K562 (cell line): ENCODE measurements at regions not wholly inside any gene's neighbourhood (a gene's known extent, or its start where the extent isn't known, plus 50 kb on each side); places are given as distances from the start of the nearest gene placed in this dataset.

ENCODE experiments used
- ATAC-seq: fragments of 200-7000 bp; cut with Tn5 transposase; 3 replicates; pipeline ENCODE4 v1.9.1; 2020; ENCODE audit warnings: moderate library complexity
- BruUV-seq: library from RNA; stranded (reverse); fragments of 400-500 nt; replicated peaks from 2 replicates; lab custom pipeline; 2021; lab: Mats Ljungman, UMichigan
- CTCF ChIA-PET: fragments of 300-600 bp; formaldehyde crosslinking; extraction: SDS; loops from one replicate; lab custom pipeline; 2021; ENCODE audit warnings: low intra/inter-chr PET ratio; lab: Yijun Ruan, JAX
- POLR2A ChIA-PET: fragments of 300-600, 350-650 bp; sonication (Branson Sonifier 250); formaldehyde crosslinking; extraction: SDS; loops from one replicate; lab custom pipeline; 2021; ENCODE audit warnings: antibody characterized with exemption, inconsistent platforms; lab: Yijun Ruan, JAX
- DNase-seq, 4 experiments: peaks; one replicate each; pipeline versions ENCODE4 v3.0.0 to v3.0.0-alpha.2; 2011 to 2018; ENCODE audit warnings: low spot score in 3 of 4, mixed read lengths in 3 of 4; ENCODE audit errors: extremely low read depth in 1 of 4
- FAIRE-seq: peaks from 2 replicates; lab custom pipeline; 2011; peaks lifted over from hg19 to GRCh38; lab: Jason Lieb, UNC
- H2AFZ ChIP-seq: 2 replicates; pipeline ENCODE4 v1.6.0; 2011; ENCODE audit warnings: low read depth, low read length, control low read depth, inconsistent platforms
- H3K27ac ChIP-seq: fragments of 200-600 bp; 3 replicates; pipeline ENCODE4 v1.8.0; 2011; ENCODE audit warnings: low read depth, mild to moderate bottlenecking, control low read depth, inconsistent platforms, low read length, moderate library complexity, mixed read lengths; ENCODE audit errors: extremely low read depth
- H3K27me3 ChIP-seq, 2 experiments: fragments of 300-600 bp in 1 of 2; 2 replicates in 1 of 2; 3 replicates in 1 of 2; pipeline versions ENCODE4 v1.6.0 to v1.8.0; 2011; ENCODE audit warnings: inconsistent platforms in 2 of 2, low read length in 2 of 2, mild to moderate bottlenecking in 1 of 2, mixed read lengths in 1 of 2, moderate library complexity in 1 of 2; ENCODE audit not compliant: control insufficient read depth in 2 of 2, insufficient read depth in 2 of 2
- H3K36me3 ChIP-seq: fragments of 300-600 bp; 3 replicates; pipeline ENCODE4 v1.8.0; 2011; ENCODE audit warnings: mild to moderate bottlenecking, low read length, inconsistent platforms; ENCODE audit not compliant: control insufficient read depth, insufficient read depth
- H3K4me1 ChIP-seq, 2 experiments: fragments of 200-600 bp in 1 of 2; replicated peaks in 1 of 2; 2 replicates in 1 of 2; 3 replicates in 1 of 2; pipeline versions ENCODE4 v1.5.1 to v1.8.0; 2011; ENCODE audit warnings: inconsistent platforms in 2 of 2, low read length in 2 of 2, mild to moderate bottlenecking in 1 of 2, mixed read lengths in 1 of 2, moderate library complexity in 1 of 2; ENCODE audit not compliant: control insufficient read depth in 2 of 2, insufficient read depth in 2 of 2
- H3K4me2 ChIP-seq: 2 replicates; pipeline ENCODE4 v1.6.1; 2011; ENCODE audit warnings: low read length, control low read depth, inconsistent platforms, mixed read lengths; ENCODE audit not compliant: insufficient read depth
- H3K4me3 ChIP-seq: fragments of 200-600 bp; sonication (generic), shearing (Covaris generic); 2 replicates; pipeline ENCODE4 v1.5.1; 2016; ENCODE audit warnings: control low read depth, inconsistent platforms
- H3K79me2 ChIP-seq: fragments of 200-600 bp; 3 replicates; pipeline ENCODE4 v1.8.0; 2011; ENCODE audit warnings: low read length, inconsistent platforms; ENCODE audit not compliant: control insufficient read depth, insufficient read depth
- H3K9ac ChIP-seq, 2 experiments: 2 replicates each; pipeline versions ENCODE4 v1.6.0 to v1.6.1; 2011; ENCODE audit warnings: low read depth in 2 of 2, low read length in 2 of 2, control low read depth in 1 of 2, inconsistent platforms in 1 of 2, mild to moderate bottlenecking in 1 of 2, mixed read lengths in 1 of 2; ENCODE audit not compliant: insufficient read depth in 1 of 2
- H3K9me1 ChIP-seq: one replicate; pipeline ENCODE4 v1.6.0; 2011; ENCODE audit warnings: inconsistent platforms, mild to moderate bottlenecking, low read length, moderate library complexity; ENCODE audit not compliant: control insufficient read depth, insufficient read depth
- H3K9me3 ChIP-seq: replicated peaks from 2 replicates; pipeline ENCODE4 v1.5.1; 2011; ENCODE audit warnings: low read depth, low read length, inconsistent platforms; ENCODE audit not compliant: control insufficient read depth, insufficient read depth
- H4K20me1 ChIP-seq: replicated peaks from 2 replicates; pipeline ENCODE4 v1.6.1; 2011; ENCODE audit warnings: low read length, inconsistent platforms, mixed read lengths; ENCODE audit not compliant: control insufficient read depth, insufficient read depth
- CBFA2T3 ChIP-seq: fragments of 450-650 bp; IDR thresholded peaks from 2 replicates; pipeline ENCODE4 v1.6.1; 2017
- CEBPB ChIP-seq: fragments of 450-650 bp; IDR thresholded peaks from 2 replicates; pipeline ENCODE4 v1.6.1; 2016; ENCODE audit warnings: missing genetic modification characterization, missing compliant biosample characterization
- CEBPG ChIP-seq, 3 experiments: fragments of 200-800 bp in 1 of 3; sonication (Bioruptor generic) in 1 of 3; sonication (generic) in 1 of 3; formaldehyde crosslinking in 1 of 3; IDR thresholded peaks in 2 of 3; conservative IDR thresholded peaks in 1 of 3; 2 replicates each; pipeline versions ENCODE4 v1.6.1 to v1.8.0; 2016 to 2022; ENCODE audit warnings: missing compliant biosample characterization in 2 of 3, missing genetic modification characterization in 2 of 3, mild to moderate bottlenecking in 1 of 3, missing genetic modification reagents in 1 of 3
- E2F1 ChIP-seq: sonication (generic); formaldehyde crosslinking; IDR thresholded peaks from 2 replicates; pipeline ENCODE4 v1.8.1; 2023; ENCODE audit warnings: mild to moderate bottlenecking, missing genetic modification reagents, moderate library complexity
- GABPA ChIP-seq: fragments of 200-800 bp; sonication (Bioruptor generic); conservative IDR thresholded peaks from 2 replicates; pipeline ENCODE4 v1.6.1; 2016; ENCODE audit warnings: low read depth, missing genetic modification characterization, missing compliant biosample characterization
- NFIC ChIP-seq: fragments of 450-650 bp; IDR thresholded peaks from 2 replicates; pipeline ENCODE4 v1.6.1; 2017; ENCODE audit warnings: mild to moderate bottlenecking, inconsistent platforms
- SMARCA4 ChIP-seq: fragments of 450-650 bp; IDR thresholded peaks from 2 replicates; pipeline ENCODE4 v1.6.1; 2016
- SOX6 ChIP-seq: fragments of 450-650 bp; IDR thresholded peaks from 2 replicates; pipeline ENCODE4 v1.6.1; 2014; ENCODE audit warnings: mild to moderate bottlenecking
- TBP ChIP-seq: optimal IDR thresholded peaks from 2 replicates; pipeline ENCODE3; 2011; ENCODE audit warnings: low read depth, low read length, improper control_type of control experiment
- ZBTB26 ChIP-seq: fragments of 450-650 bp; formaldehyde crosslinking; IDR thresholded peaks from 2 replicates; pipeline ENCODE4 v1.4.0; 2022; ENCODE audit warnings: missing genetic modification characterization
- WGBS: fragments of 100-300 bp; shearing (Covaris generic); methylation state at CpG from one replicate; pipeline ENCODE4 v1.1.6; 2016; ENCODE audit warnings: low coverage, mixed read lengths; ENCODE audit not compliant: insufficient coverage; ENCODE audit errors: missing lambda C conversion rate; 5-methylcytosine and 5-hydroxymethylcytosine counted together
- in situ Hi-C: fragments of 300-500 bp; cut with MboI; formaldehyde crosslinking; loops from 4 replicates; pipeline ENCODE4 v1.15.0; 2018; ENCODE audit warnings: inconsistent platforms, mixed read lengths
- intact Hi-C: fragments of 100-400 bp; cut with micrococcal nuclease; formaldehyde crosslinking; loops from 2 replicates; pipeline ENCODE4 v1.14.2; 2022

GRCh38 chr2:103437161-103437560 is 675.3 kb downstream of the TMEM182 start:
- ChIA-PET POLR2A (no interaction called here), CTCF (no interaction called here)
- H3K79me2 ChIP-seq: no peaks in the 10 kb centered on the region
- BruUV-seq: no TSS peak
- no peak overlapping the region for H3K4me3 ChIP-seq
- TF ChIP-seq TBP (peak; percentile 44), GABPA (no peak), CBFA2T3 (peak; percentile 22; the same call in 1 of the 2 replicates)
- no peak overlapping the region for H3K9ac ChIP-seq
- no peaks in the 10 kb centered on the region for H3K4me1 ChIP-seq
- H3K27ac ChIP-seq: no peak overlapping the region
- no peak for ATAC-seq
- WGBS: 5% methylated on average over 3 of the region's 3 CpGs
- H4K20me1 ChIP-seq: no peaks in the 10 kb centered on the region
- no peak for DNase-seq
- H3K4me2 ChIP-seq: no peak overlapping the region
- peak; percentile 32 for FAIRE-seq
- H3K9me3 ChIP-seq: no peaks in the 10 kb centered on the region; the same call in 1 of the 2 replicates
- H3K36me3 ChIP-seq: no peaks in the 10 kb centered on the region
- H3K9me1 ChIP-seq: no peaks in the 10 kb centered on the region
- no peaks in the 10 kb centered on the region for H3K27me3 ChIP-seq
- intact Hi-C loops (no loop called here), in situ Hi-C loops (no loop called here)
- H2AFZ ChIP-seq: no peak overlapping the region

GRCh38 chr2:103445347-103445746 is 683.5 kb downstream of the TMEM182 start:
- H3K9ac ChIP-seq: no peak overlapping the region
- TF ChIP-seq ZBTB26 (CRISPR knock-in tag): no peak
- peak; percentile 77 for TF ChIP-seq CEBPB (tag)
- 0 out of 2 replicates have a peak, but pooled peaks have one; percentile 28 for TF ChIP-seq SOX6
- peak; percentile 83 for TF ChIP-seq NFIC
- TF ChIP-seq E2F1 (CRISPR knock-in tag): no peak
- TF ChIP-seq CEBPG (CRISPR knock-in tag; IDR thresholded peaks at IDR 0.05): peak; percentile 26; the same call in 1 of the 2 replicates
- TF ChIP-seq CEBPG (tag; conservative IDR thresholded peaks at IDR 0.05 in 1 of 2, IDR thresholded peaks at IDR 0.05 in 1 of 2): peak in 1 of 2 experiments; percentile 56; a peak in 2 of 4 replicates
- 0 out of 2 replicates have a peak, but pooled peaks have one; percentile 16 for TF ChIP-seq SMARCA4
- no peak overlapping the region for H3K4me2 ChIP-seq
- H3K27ac ChIP-seq: no peak overlapping the region
- H4K20me1 ChIP-seq: no peaks in the 10 kb centered on the region
- H3K9me1 ChIP-seq: no peaks in the 10 kb centered on the region
- in situ Hi-C loops (no loop called here), intact Hi-C loops (no loop called here)
- H3K27me3 ChIP-seq: no peaks in the 10 kb centered on the region
- ChIA-PET POLR2A (no interaction called here), CTCF (no interaction called here)
- H3K36me3 ChIP-seq: no peaks in the 10 kb centered on the region
- 0 out of 2 replicates have a peak overlapping the region, but pooled peaks have one; percentile 42 for H2AFZ ChIP-seq
- H3K79me2 ChIP-seq: no peaks in the 10 kb centered on the region
- no peak overlapping the region for H3K4me3 ChIP-seq
- DNase-seq (peak in 2 of 4 experiments; percentile 9 to 39), FAIRE-seq (peak; percentile 81), ATAC-seq (no peak)
- no peaks in the 10 kb centered on the region for H3K9me3 ChIP-seq
- no peaks in the 10 kb centered on the region for H3K4me1 ChIP-seq
- WGBS: 0% methylated on average over 3 of the region's 3 CpGs
- BruUV-seq: no TSS peak
